ENCODE measurements at regions not wholly inside any gene's neighbourhood (a gene's known extent, or its start where the extent isn't known, plus 50 kb on each side); places are given as distances from the start of the nearest gene placed in this dataset.

DNA sequence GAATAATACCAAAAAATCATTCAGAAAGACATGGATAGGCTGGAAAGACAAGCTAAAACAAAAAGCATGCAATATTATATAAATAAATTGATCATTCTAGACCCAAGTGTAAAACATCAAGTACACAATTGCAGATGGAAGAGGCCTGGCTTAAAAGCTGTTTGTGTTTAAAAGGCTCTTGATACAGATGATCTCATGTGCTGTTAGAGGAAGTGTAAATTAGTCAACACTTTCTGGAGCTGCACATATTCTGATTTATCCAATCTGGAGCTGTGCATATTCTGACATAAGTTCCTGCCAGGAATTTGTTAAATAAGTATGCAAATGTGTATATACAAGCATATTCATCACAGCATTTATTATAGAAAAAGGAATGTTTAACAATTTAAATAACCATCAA lies 273.1 kb downstream of the RPS29 start:
- Histone ChIP-seq H3K4me2 (no peak overlapping the region), H4K20me1 (ENCODE audit: low read depth) (no peaks in the 10 kb centered on the region), H3K27ac (no peak overlapping the region), H3K9me3 (ENCODE audit: low read depth) (no peaks in the 10 kb centered on the region), H3K36me3 (no peaks in the 10 kb centered on the region), H3K4me3 (no peak overlapping the region), H2AFZ (replicated peaks) (no peak overlapping the region), H3K4me1 (no peaks in the 10 kb centered on the region), H3K9ac (no peak overlapping the region), H3K27me3 (no peaks in the 10 kb centered on the region), H3F3A (ENCODE audit: low read depth) (no peaks in the 10 kb centered on the region), H3K79me2 (ENCODE audit: low read depth) (no peaks in the 10 kb centered on the region)
- H3K4me3 Mint-ChIP-seq = no peak overlapping the region
- H3K36me3 Mint-ChIP-seq = no peaks in the 10 kb centered on the region
- H3K9me3 Mint-ChIP-seq = no peaks in the 10 kb centered on the region
- H3K4me1 Mint-ChIP-seq = no peaks in the 10 kb centered on the region
- DNase-seq (ENCODE audit: low spot score) = no peak
- TF ChIP-seq, protein P1, sequence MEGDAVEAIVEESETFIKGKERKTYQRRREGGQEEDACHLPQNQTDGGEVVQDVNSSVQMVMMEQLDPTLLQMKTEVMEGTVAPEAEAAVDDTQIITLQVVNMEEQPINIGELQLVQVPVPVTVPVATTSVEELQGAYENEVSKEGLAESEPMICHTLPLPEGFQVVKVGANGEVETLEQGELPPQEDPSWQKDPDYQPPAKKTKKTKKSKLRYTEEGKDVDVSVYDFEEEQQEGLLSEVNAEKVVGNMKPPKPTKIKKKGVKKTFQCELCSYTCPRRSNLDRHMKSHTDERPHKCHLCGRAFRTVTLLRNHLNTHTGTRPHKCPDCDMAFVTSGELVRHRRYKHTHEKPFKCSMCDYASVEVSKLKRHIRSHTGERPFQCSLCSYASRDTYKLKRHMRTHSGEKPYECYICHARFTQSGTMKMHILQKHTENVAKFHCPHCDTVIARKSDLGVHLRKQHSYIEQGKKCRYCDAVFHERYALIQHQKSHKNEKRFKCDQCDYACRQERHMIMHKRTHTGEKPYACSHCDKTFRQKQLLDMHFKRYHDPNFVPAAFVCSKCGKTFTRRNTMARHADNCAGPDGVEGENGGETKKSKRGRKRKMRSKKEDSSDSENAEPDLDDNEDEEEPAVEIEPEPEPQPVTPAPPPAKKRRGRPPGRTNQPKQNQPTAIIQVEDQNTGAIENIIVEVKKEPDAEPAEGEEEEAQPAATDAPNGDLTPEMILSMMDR (IDR thresholded peaks at IDR 0.05) = no peak
- TF ChIP-seq EZH2phosphoT487 (IDR thresholded peaks at IDR 0.05) (no peak), EZH2 (IDR thresholded peaks at IDR 0.05) (no peak)
- H3K27ac Mint-ChIP-seq = no peak overlapping the region
- H3K27me3 Mint-ChIP-seq (ENCODE audit: insufficient read depth, low read depth) = peaks cover 2% of the 10 kb centered on the region

DNA sequence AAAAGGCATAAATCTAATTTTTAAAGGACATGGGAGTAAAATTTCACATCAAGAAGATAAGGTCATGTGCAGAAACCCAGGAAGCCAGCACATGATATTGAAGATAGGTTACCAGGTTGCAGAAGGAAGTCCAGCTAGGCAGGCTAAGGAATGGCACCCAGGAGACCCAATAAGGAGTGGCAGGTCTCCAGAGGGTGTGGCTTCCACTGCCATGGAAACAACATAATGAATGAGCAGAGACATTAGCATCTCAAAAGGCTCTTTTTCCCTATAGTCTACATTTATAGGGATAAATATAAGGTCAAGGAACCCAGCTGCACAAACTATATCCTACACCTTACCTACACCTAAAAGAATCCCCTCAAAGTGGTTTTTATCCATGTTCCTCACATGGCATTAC lies 275.9 kb downstream of the RPS29 start:
- H3K27ac ChIP-seq = no peak overlapping the region
- no peaks in the 10 kb centered on the region for H3K79me2 ChIP-seq (ENCODE audit: low read depth)
- Mint-ChIP-seq H3K9me3 (no peaks in the 10 kb centered on the region), H3K4me1 (no peaks in the 10 kb centered on the region), H3K27ac (no peak overlapping the region), H3K36me3 (no peaks in the 10 kb centered on the region), H3K4me3 (no peak overlapping the region), H3K27me3 (ENCODE audit: insufficient read depth, low read depth) (peaks cover 2% of the 10 kb centered on the region)
- H3K27me3 ChIP-seq = no peaks in the 10 kb centered on the region
- no peaks in the 10 kb centered on the region for H3K9me3 ChIP-seq (ENCODE audit: low read depth)
- H3K9ac ChIP-seq = no peak overlapping the region
- no peak for DNase-seq (ENCODE audit: low spot score)
- no peak for TF ChIP-seq EZH2 (IDR thresholded peaks at IDR 0.05)
- TF ChIP-seq, protein P1 (IDR thresholded peaks at IDR 0.05) = no peak
- no peak for TF ChIP-seq EZH2phosphoT487 (IDR thresholded peaks at IDR 0.05)
- H4K20me1 ChIP-seq (ENCODE audit: low read depth) = no peaks in the 10 kb centered on the region
- H3K4me2 ChIP-seq = no peak overlapping the region
- H3K4me3 ChIP-seq = no peak overlapping the region
- no peaks in the 10 kb centered on the region for H3K36me3 ChIP-seq
- H3F3A ChIP-seq (ENCODE audit: low read depth) = no peaks in the 10 kb centered on the region
- H2AFZ ChIP-seq (replicated peaks) = no peak overlapping the region
- no peaks in the 10 kb centered on the region for H3K4me1 ChIP-seq

DNA sequence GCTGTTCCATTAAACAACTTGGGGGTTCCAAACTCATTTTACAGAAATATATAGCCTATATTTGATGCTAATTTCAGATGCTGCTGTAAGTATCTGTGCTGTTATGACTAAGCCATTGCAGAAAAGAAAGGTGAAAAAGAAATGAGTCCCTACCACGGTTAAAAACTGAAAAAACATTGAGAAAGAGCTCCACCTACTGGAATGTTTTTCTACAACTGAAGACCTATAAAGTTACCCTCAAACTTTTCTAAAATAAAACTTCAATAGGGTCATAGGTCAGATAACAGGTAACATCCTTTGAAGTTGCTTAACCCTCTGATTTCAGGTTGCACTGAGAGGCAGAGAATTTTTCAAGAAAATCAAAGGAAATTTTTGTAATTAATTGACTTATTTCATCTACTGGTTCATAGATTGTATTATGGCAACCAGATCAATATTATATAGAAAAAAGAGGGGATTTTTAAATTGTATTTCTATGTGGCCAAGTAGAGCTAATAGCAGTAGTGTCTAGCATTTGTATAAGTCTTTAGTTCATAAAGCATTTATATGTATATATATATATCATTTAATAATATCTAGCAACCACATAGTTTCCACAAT lies 279.9 kb downstream of the RPS29 start:
- Histone ChIP-seq H3K36me3 (no peaks in the 10 kb centered on the region), H3K79me2 (ENCODE audit: low read depth) (no peaks in the 10 kb centered on the region), H3K9me3 (ENCODE audit: low read depth) (no peaks in the 10 kb centered on the region), H3K4me1 (no peaks in the 10 kb centered on the region), H3K4me3 (no peak overlapping the region), H3K4me2 (no peak overlapping the region), H3K9ac (no peak overlapping the region), H2AFZ (replicated peaks) (no peak overlapping the region), H3K27me3 (no peaks in the 10 kb centered on the region), H3K27ac (no peak overlapping the region), H3F3A (ENCODE audit: low read depth) (no peaks in the 10 kb centered on the region), H4K20me1 (ENCODE audit: low read depth) (no peaks in the 10 kb centered on the region)
- peak; percentile 47 for DNase-seq (ENCODE audit: low spot score)
- TF ChIP-seq EZH2phosphoT487 (IDR thresholded peaks at IDR 0.05) = no peak
- TF ChIP-seq, protein P1 (IDR thresholded peaks at IDR 0.05) = peak; percentile 78
- TF ChIP-seq EZH2 (IDR thresholded peaks at IDR 0.05) = no peak
- H3K27me3 Mint-ChIP-seq (ENCODE audit: insufficient read depth, low read depth) = peaks cover 4% of the 10 kb centered on the region
- H3K9me3 Mint-ChIP-seq = no peaks in the 10 kb centered on the region
- no peaks in the 10 kb centered on the region for H3K36me3 Mint-ChIP-seq
- no peak overlapping the region for H3K27ac Mint-ChIP-seq
- peaks cover 4% of the 10 kb centered on the region for H3K4me1 Mint-ChIP-seq
- no peak overlapping the region for H3K4me3 Mint-ChIP-seq

Measured in neural progenitor cell (in vitro differentiated cells).